IMR-90 (cell line): ENCODE measurements at regions not wholly inside any gene's neighbourhood (a gene's known extent, or its start where the extent isn't known, plus 50 kb on each side); places are given as distances from the start of the nearest gene placed in this dataset.
A peak's percentile ranks its signal among the peaks of the same experiment; 100 is the strongest.

Experiments used
- ATAC-seq: fragments of 200-7000 bp; cut with Tn5 transposase; 2 replicates; pipeline ENCODE4 v1.9.1; 2020; ENCODE audit warnings: low read depth, mild to moderate bottlenecking, moderate library complexity
- BruUV-seq: library from RNA; stranded (reverse); fragments of 400-500 nt; replicated peaks from 2 replicates; lab custom pipeline; 2021; lab: Mats Ljungman, UMichigan
- CTCF ChIA-PET: fragments of 300-600 bp; formaldehyde crosslinking; extraction: SDS; loops from one replicate; lab custom pipeline; 2021; ENCODE audit warnings: antibody characterized with exemption; lab: Yijun Ruan, JAX
- POLR2A ChIA-PET: fragments of 300-600 bp; sonication (Branson Sonifier 250); formaldehyde crosslinking; loops from one replicate; lab custom pipeline; 2022; ENCODE audit warnings: antibody characterized with exemption; ENCODE audit not compliant: unreplicated experiment; lab: Charles Lee
- DNase-seq: peaks from one replicate; pipeline ENCODE4 v3.0.0; 2013
- H2AFZ ChIP-seq: replicated peaks from 2 replicates; pipeline ENCODE3; 2013; ENCODE audit warnings: low read length, mild to moderate bottlenecking; ENCODE audit not compliant: poor library complexity
- H2AK5ac ChIP-seq: 2 replicates; pipeline ENCODE4 v1.6.1; 2013; ENCODE audit warnings: low read depth, low read length, inconsistent platforms
- H2AK9ac ChIP-seq: replicated peaks from 2 replicates; pipeline ENCODE3; 2013; ENCODE audit warnings: mild to moderate bottlenecking, low read depth, low read length, moderate library complexity; ENCODE audit not compliant: poor library complexity
- H2BK120ac ChIP-seq: 2 replicates; pipeline ENCODE4 v1.6.1; 2013; ENCODE audit warnings: low read depth, low read length, inconsistent platforms
- H2BK15ac ChIP-seq: 3 replicates; pipeline ENCODE4 v1.6.1; 2013; ENCODE audit warnings: low read depth, low read length, inconsistent platforms
- H2BK20ac ChIP-seq: 2 replicates; pipeline ENCODE4 v1.6.1; 2013; ENCODE audit warnings: low read depth, mild to moderate bottlenecking, inconsistent platforms, low read length, moderate library complexity
- H2BK5ac ChIP-seq: 2 replicates; pipeline ENCODE4 v1.6.1; 2013; ENCODE audit warnings: mild to moderate bottlenecking, low read depth, low read length, inconsistent platforms; ENCODE audit not compliant: poor library complexity, severe bottlenecking
- H3K14ac ChIP-seq: replicated peaks from 2 replicates; pipeline ENCODE4 v1.6.1; 2013; ENCODE audit warnings: low read depth, low read length, inconsistent platforms
- H3K18ac ChIP-seq: 2 replicates; pipeline ENCODE4 v1.6.1; 2013; ENCODE audit warnings: low read depth, low read length, control low read depth
- H3K23ac ChIP-seq: 2 replicates; pipeline ENCODE4 v1.6.1; 2013; ENCODE audit warnings: low read depth, low read length, inconsistent platforms
- H3K27ac ChIP-seq: 2 replicates; pipeline ENCODE4 v1.5.1; 2013; ENCODE audit warnings: mild to moderate bottlenecking, control low read depth, low read length; ENCODE audit not compliant: insufficient read depth
- H3K27me3 ChIP-seq: 2 replicates; pipeline ENCODE4 v1.6.1; 2013; ENCODE audit warnings: low read length; ENCODE audit not compliant: control insufficient read depth, insufficient read depth
- H3K36me3 ChIP-seq: 2 replicates; pipeline ENCODE4 v1.6.1; 2013; ENCODE audit warnings: low read length, mixed read lengths; ENCODE audit not compliant: control insufficient read depth, insufficient read depth
- H3K4ac ChIP-seq: 2 replicates; pipeline ENCODE4 v1.6.1; 2013; ENCODE audit warnings: low read depth, low read length, inconsistent platforms
- H3K4me1 ChIP-seq: 2 replicates; pipeline ENCODE4 v1.6.1; 2013; ENCODE audit warnings: low read length, mixed read lengths; ENCODE audit not compliant: control insufficient read depth, insufficient read depth
- H3K4me2 ChIP-seq: 2 replicates; pipeline ENCODE4 v1.6.1; 2013; ENCODE audit warnings: low read depth, mild to moderate bottlenecking, control low read depth, low read length, moderate library complexity
- H3K4me3 ChIP-seq: 2 replicates; pipeline ENCODE4 v1.5.1; 2013; ENCODE audit warnings: low read depth, mild to moderate bottlenecking, control low read depth, low read length, moderate library complexity; ENCODE audit not compliant: insufficient read depth
- H3K56ac ChIP-seq: 2 replicates; pipeline ENCODE4 v1.6.1; 2013; ENCODE audit warnings: low read length, inconsistent platforms; ENCODE audit not compliant: insufficient read depth; ENCODE audit errors: extremely low read depth
- H3K79me1 ChIP-seq, 2 experiments: 2 replicates each; pipeline ENCODE4 v1.6.1; 2013; ENCODE audit warnings: low read length in 2 of 2, inconsistent platforms in 1 of 2, low read depth in 1 of 2
- H3K9ac ChIP-seq: 2 replicates; pipeline ENCODE4 v1.6.1; 2013; ENCODE audit warnings: low read depth, low read length, control low read depth
- H3K9me1 ChIP-seq: 2 replicates; pipeline ENCODE4 v1.6.1; 2013; ENCODE audit warnings: low read length, inconsistent platforms; ENCODE audit not compliant: insufficient read depth
- H3K9me3 ChIP-seq: 2 replicates; pipeline ENCODE4 v1.6.1; 2013; ENCODE audit warnings: low read length; ENCODE audit not compliant: control insufficient read depth, insufficient read depth
- H4K20me1 ChIP-seq: 2 replicates; pipeline ENCODE4 v1.6.1; 2013; ENCODE audit warnings: low read length, inconsistent platforms; ENCODE audit not compliant: insufficient read depth
- H4K5ac ChIP-seq: 2 replicates; pipeline ENCODE4 v1.6.1; 2013; ENCODE audit warnings: mild to moderate bottlenecking, low read depth, low read length, control low read depth
- H4K8ac ChIP-seq, 2 experiments: 2 replicates each; pipeline ENCODE4 v1.6.1; 2013; ENCODE audit warnings: low read depth in 2 of 2, low read length in 2 of 2, control low read depth in 1 of 2, inconsistent platforms in 1 of 2
- H4K91ac ChIP-seq: 2 replicates; pipeline ENCODE4 v1.6.1; 2013; ENCODE audit warnings: low read depth, low read length, inconsistent platforms; ENCODE audit not compliant: insufficient read depth
- FOS ChIP-seq: fragments of 150-350 bp; IDR thresholded peaks from 2 replicates; pipeline ENCODE4 v1.6.1; 2016; ENCODE audit warnings: low read depth, low read length
- MXI1 ChIP-seq: IDR thresholded peaks from 2 replicates; pipeline ENCODE4 v1.6.1; 2012; ENCODE audit warnings: low read depth, mild to moderate bottlenecking, low read length, moderate library complexity, borderline replicate concordance
- RAD21 ChIP-seq: IDR thresholded peaks from 2 replicates; pipeline ENCODE4 v1.6.1; 2012; ENCODE audit warnings: low read length, improper control_type of control experiment
- WGBS, 2 experiments: methylation state at CpG; one replicate each; pipeline versions ENCODE4 v1.1.5 to v1.1.7; 2013; ENCODE audit warnings: missing lambda C conversion rate in 2 of 2; ENCODE audit not compliant: insufficient read length in 1 of 2; ENCODE audit errors: extremely low coverage in 2 of 2; 5-methylcytosine and 5-hydroxymethylcytosine counted together
- dilution Hi-C: fragments of 300-500 bp; cut with HindIII; formaldehyde crosslinking; loops from one replicate; pipeline ENCODE4 v1.14.3; 2018; ENCODE audit warnings: low sequenced_read_pairs; ENCODE audit not compliant: unreplicated experiment
- in situ Hi-C: fragments of 300-500 bp; cut with MboI; formaldehyde crosslinking; loops from 3 replicates; pipeline ENCODE4 v1.14.3; 2019; ENCODE audit warnings: low sequenced_read_pairs, inconsistent platforms, mixed read lengths
- intact Hi-C: fragments of 100-400 bp; cut with micrococcal nuclease; formaldehyde crosslinking; loops from 2 replicates; pipeline ENCODE4 v1.10.0; 2022

- Histone ChIP-seq H2BK5ac (peak overlapping the region; percentile 19), H3K27me3 (no peaks in the 10 kb centered on the region), H4K5ac (peak overlapping the region; percentile 22; the same call in 1 of the 2 replicates), H2AK9ac (no peak overlapping the region), H3K4me3 (no peak overlapping the region), H3K18ac (peak overlapping the region; percentile 72), H4K20me1 (no peaks in the 10 kb centered on the region), H3K9me1 (peaks cover 11% of the 10 kb centered on the region), H3K9ac (no peak overlapping the region), H3K79me1 (no peaks in the 10 kb centered on the region), H3K14ac (peak overlapping the region; percentile 74), H2BK120ac (peak overlapping the region; percentile 59), H3K4me1 (peaks cover 15% of the 10 kb centered on the region), H2AFZ (peak overlapping the region; percentile 73), H4K8ac (peak overlapping the region in 1 of 2 experiments; percentile 75; a peak in 1 of 4 replicates), H3K9me3 (no peaks in the 10 kb centered on the region; the same call in 1 of the 2 replicates), H4K91ac (no peak overlapping the region), H3K4me2 (0 out of 2 replicates have a peak overlapping the region, but pooled peaks have one; percentile 32), H3K36me3 (no peaks in the 10 kb centered on the region), H2BK15ac (peak overlapping the region; percentile 75; the same call in 1 of the 3 replicates), H3K4ac (peak overlapping the region; percentile 77), H3K56ac (no peak overlapping the region), H3K27ac (peak overlapping the region; percentile 44; the same call in 1 of the 2 replicates), H3K23ac (no peak overlapping the region), H2AK5ac (0 out of 2 replicates have a peak overlapping the region, but pooled peaks have one; percentile 67), H2BK20ac (peak overlapping the region; percentile 85)
- DNase-seq (peak; percentile 90), ATAC-seq (peak; percentile 97)
- in situ Hi-C loops = no loop called here
- ChIA-PET POLR2A (no interaction called here), CTCF (no interaction called here)
- WGBS, 2 experiments = no CpG with 5 or more reads among the region's 6 CpGs
- no TSS peak for BruUV-seq
- intact Hi-C loops = no loop called here
- peak; percentile 7; the same call in 1 of the 2 replicates for TF ChIP-seq RAD21
- peak; percentile 57; the same call in 1 of the 2 replicates for TF ChIP-seq FOS
- no peak for TF ChIP-seq MXI1
- dilution Hi-C loops = no loop called here
Observed at GRCh38 chr6:14770572-14770971, 475.3 kb upstream of the JARID2 start.
